Astrocyte (in vitro differentiated cells and primary cell): ENCODE measurements at regions not wholly inside any gene's neighbourhood (a gene's known extent, or its start where the extent isn't known, plus 50 kb on each side); places are given as distances from the start of the nearest gene placed in this dataset.

Source experiments
- CTCF ChIP-seq: IDR thresholded peaks from 2 replicates; pipeline ENCODE4 v1.5.1; 2011; ENCODE audit warnings: low read depth, mild to moderate bottlenecking, inconsistent platforms, low read length, moderate library complexity; ENCODE audit not compliant: insufficient read depth
- EZH2 ChIP-seq: IDR thresholded peaks from 2 replicates; pipeline ENCODE4 v1.6.1; 2012; ENCODE audit warnings: mild to moderate bottlenecking, low read length, inconsistent platforms; ENCODE audit not compliant: insufficient read depth

GRCh38 chr2:12381543-12382325 is 335.0 kb upstream of the TRIB2 start:
- TF ChIP-seq CTCF = no peak
- no peak for TF ChIP-seq EZH2
